HFF-Myc (cell line): ENCODE measurements at regions not wholly inside any gene's neighbourhood (a gene's known extent, or its start where the extent isn't known, plus 50 kb on each side); places are given as distances from the start of the nearest gene placed in this dataset.

Experiments used
- DNase-seq: peaks from one replicate; pipeline ENCODE4 v3.0.0-alpha.2; 2011; ENCODE audit warnings: low read depth; ENCODE audit errors: extremely low read depth
- H3K4me3 ChIP-seq: replicated peaks from 2 replicates; pipeline ENCODE4 v1.5.1; 2011; ENCODE audit warnings: low read depth, mild to moderate bottlenecking, control low read depth, low read length
- CTCF ChIP-seq: IDR thresholded peaks from 2 replicates; pipeline ENCODE4 v1.5.1; 2012; ENCODE audit warnings: mild to moderate bottlenecking, low read depth, low read length, control low read depth; ENCODE audit errors: missing control alignments

- no peak for DNase-seq
- no peak for TF ChIP-seq CTCF
- no peak overlapping the region for H3K4me3 ChIP-seq
These were observed 1320.9 kb upstream of the FLRT2 start for GRCh38 chr14:84209031-84209430.

- DNase-seq: no peak
- TF ChIP-seq CTCF: no peak
- H3K4me3 ChIP-seq: no peak overlapping the region
These were observed 1312.9 kb upstream of the FLRT2 start for GRCh38 chr14:84217066-84217465.

- H3K4me3 ChIP-seq: no peak overlapping the region
- DNase-seq: no peak
- TF ChIP-seq CTCF: no peak
These were observed 1304.7 kb upstream of the FLRT2 start for GRCh38 chr14:84225268-84225667.

- no peak for DNase-seq
- no peak for TF ChIP-seq CTCF
- no peak overlapping the region for H3K4me3 ChIP-seq
These were observed 1301.2 kb upstream of the FLRT2 start for GRCh38 chr14:84228702-84229101.

GRCh38 chr14:84234281-84234680 lies 1295.7 kb upstream of the FLRT2 start:
- TF ChIP-seq CTCF: no peak
- DNase-seq: no peak
- no peak overlapping the region for H3K4me3 ChIP-seq

- no peak for TF ChIP-seq CTCF
- no peak for DNase-seq
These were observed 1293.7 kb upstream of the FLRT2 start for GRCh38 chr14:84236290-84236689.

GRCh38 chr14:84237881-84238280 lies 1292.1 kb upstream of the FLRT2 start:
- DNase-seq: no peak
- no peak overlapping the region for H3K4me3 ChIP-seq
- no peak for TF ChIP-seq CTCF

More at GRCh38 chr14:84236290-84236689, 1293.7 kb upstream of the FLRT2 start:
- no peak overlapping the region for H3K4me3 ChIP-seq
